ENCODE measurements at regions not wholly inside any gene's neighbourhood (a gene's known extent, or its start where the extent isn't known, plus 50 kb on each side); places are given as distances from the start of the nearest gene placed in this dataset.

- TF ChIP-seq POLR2A (IDR thresholded peaks at IDR 0.05) (no peak), POLR2AphosphoS5 (IDR thresholded peaks at IDR 0.05) (no peak), EP300 (IDR thresholded peaks at IDR 0.05) (no peak)
- TF ChIP-seq, protein P1, sequence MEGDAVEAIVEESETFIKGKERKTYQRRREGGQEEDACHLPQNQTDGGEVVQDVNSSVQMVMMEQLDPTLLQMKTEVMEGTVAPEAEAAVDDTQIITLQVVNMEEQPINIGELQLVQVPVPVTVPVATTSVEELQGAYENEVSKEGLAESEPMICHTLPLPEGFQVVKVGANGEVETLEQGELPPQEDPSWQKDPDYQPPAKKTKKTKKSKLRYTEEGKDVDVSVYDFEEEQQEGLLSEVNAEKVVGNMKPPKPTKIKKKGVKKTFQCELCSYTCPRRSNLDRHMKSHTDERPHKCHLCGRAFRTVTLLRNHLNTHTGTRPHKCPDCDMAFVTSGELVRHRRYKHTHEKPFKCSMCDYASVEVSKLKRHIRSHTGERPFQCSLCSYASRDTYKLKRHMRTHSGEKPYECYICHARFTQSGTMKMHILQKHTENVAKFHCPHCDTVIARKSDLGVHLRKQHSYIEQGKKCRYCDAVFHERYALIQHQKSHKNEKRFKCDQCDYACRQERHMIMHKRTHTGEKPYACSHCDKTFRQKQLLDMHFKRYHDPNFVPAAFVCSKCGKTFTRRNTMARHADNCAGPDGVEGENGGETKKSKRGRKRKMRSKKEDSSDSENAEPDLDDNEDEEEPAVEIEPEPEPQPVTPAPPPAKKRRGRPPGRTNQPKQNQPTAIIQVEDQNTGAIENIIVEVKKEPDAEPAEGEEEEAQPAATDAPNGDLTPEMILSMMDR (IDR thresholded peaks at IDR 0.05), result no peak
These were observed 413.8 kb downstream of the FAT4 start for GRCh38 chr4:125728568-125728967.
